Neural progenitor cell (in vitro differentiated cells): ENCODE measurements at regions not wholly inside any gene's neighbourhood (a gene's known extent, or its start where the extent isn't known, plus 50 kb on each side); places are given as distances from the start of the nearest gene placed in this dataset.

ENCODE experiments used
- DNase-seq: peaks from one replicate; pipeline ENCODE4 v3.0.0-alpha.2; 2016; ENCODE audit warnings: low spot score
- H2AFZ ChIP-seq: fragments of 200-600 bp; sonication (generic); replicated peaks from 2 replicates; pipeline ENCODE4 v1.6.1; 2016; ENCODE audit warnings: antibody characterized with exemption
- H3F3A ChIP-seq: fragments of 200-600 bp; sonication (generic); 2 replicates; pipeline ENCODE4 v1.6.1; 2016; ENCODE audit warnings: antibody characterized with exemption, low read depth
- H3K27ac ChIP-seq: fragments of 200-600 bp; sonication (generic); 2 replicates; pipeline ENCODE4 v1.5.1; 2016; ENCODE audit warnings: mild to moderate bottlenecking
- H3K27me3 ChIP-seq: fragments of 200-600 bp; sonication (generic); 2 replicates; pipeline ENCODE4 v1.6.1; 2016; ENCODE audit warnings: mild to moderate bottlenecking, moderate library complexity
- H3K36me3 ChIP-seq: fragments of 200-600 bp; sonication (generic); 2 replicates; pipeline ENCODE4 v1.5.1; 2016
- H3K4me1 ChIP-seq: fragments of 200-600 bp; sonication (generic); 2 replicates; pipeline ENCODE4 v1.6.1; 2016; ENCODE audit warnings: mixed run types
- H3K4me2 ChIP-seq: fragments of 200-600 bp; sonication (generic); 2 replicates; pipeline ENCODE4 v1.6.1; 2016
- H3K4me3 ChIP-seq: fragments of 200-600 bp; sonication (generic); 2 replicates; pipeline ENCODE4 v1.5.1; 2016
- H3K79me2 ChIP-seq: fragments of 200-600 bp; sonication (generic); 2 replicates; pipeline ENCODE4 v1.6.1; 2016; ENCODE audit warnings: low read depth
- H3K9ac ChIP-seq: fragments of 200-600 bp; sonication (generic); 2 replicates; pipeline ENCODE4 v1.6.1; 2016
- H3K9me3 ChIP-seq: fragments of 200-600 bp; sonication (generic); 2 replicates; pipeline ENCODE4 v1.5.1; 2016; ENCODE audit warnings: low read depth
- H4K20me1 ChIP-seq: fragments of 200-600 bp; sonication (generic); 2 replicates; pipeline ENCODE4 v1.6.1; 2016; ENCODE audit warnings: low read depth
- H3K27ac Mint-ChIP-seq: 3 replicates; pipeline ENCODE4 v1.8.0; 2021; ENCODE audit warnings: mixed read lengths
- H3K27me3 Mint-ChIP-seq: 2 replicates; pipeline ENCODE4 v1.8.0; 2022; ENCODE audit warnings: low read depth, mild to moderate bottlenecking, inconsistent platforms, moderate library complexity, mixed read lengths; ENCODE audit not compliant: insufficient read depth
- H3K36me3 Mint-ChIP-seq: 3 replicates; pipeline ENCODE4 v1.8.0; 2021; ENCODE audit warnings: mixed read lengths
- H3K4me1 Mint-ChIP-seq: 3 replicates; pipeline ENCODE4 v1.8.0; 2021; ENCODE audit warnings: mixed read lengths
- H3K4me3 Mint-ChIP-seq: 3 replicates; pipeline ENCODE4 v1.8.0; 2021; ENCODE audit warnings: mild to moderate bottlenecking, moderate library complexity, mixed read lengths
- H3K9me3 Mint-ChIP-seq: 3 replicates; pipeline ENCODE4 v1.8.0; 2020; ENCODE audit warnings: mixed read lengths
- CTCF ChIP-seq: fragments of 200-600 bp; sonication (generic); IDR thresholded peaks from 2 replicates; pipeline ENCODE4 v1.5.1; 2017; ENCODE audit warnings: antibody characterized with exemption, mild to moderate bottlenecking
- EZH2 ChIP-seq: fragments of 200-600 bp; sonication (generic); IDR thresholded peaks from 2 replicates; pipeline ENCODE4 v1.6.1; 2017; ENCODE audit warnings: antibody characterized with exemption, mild to moderate bottlenecking, moderate library complexity
- EZH2phosphoT487 ChIP-seq: fragments of 200-600 bp; sonication (generic); IDR thresholded peaks from 2 replicates; pipeline ENCODE4 v1.6.1; 2017; ENCODE audit warnings: antibody characterized with exemption

GRCh38 chr14:45621731-45622130, 368.7 kb upstream of the MIS18BP1 start:
- Mint-ChIP-seq H3K4me3 (no peak overlapping the region), H3K4me1 (no peaks in the 10 kb centered on the region), H3K27ac (no peak overlapping the region), H3K9me3 (no peaks in the 10 kb centered on the region), H3K36me3 (no peaks in the 10 kb centered on the region), H3K27me3 (no peaks in the 10 kb centered on the region)
- Histone ChIP-seq H3K4me3 (no peak overlapping the region), H3K9me3 (no peaks in the 10 kb centered on the region), H3K79me2 (no peaks in the 10 kb centered on the region), H3K36me3 (no peaks in the 10 kb centered on the region), H3K27ac (no peak overlapping the region), H4K20me1 (no peaks in the 10 kb centered on the region), H3F3A (no peaks in the 10 kb centered on the region), H2AFZ (no peak overlapping the region), H3K27me3 (no peaks in the 10 kb centered on the region), H3K4me2 (no peak overlapping the region), H3K4me1 (no peaks in the 10 kb centered on the region), H3K9ac (no peak overlapping the region)
- TF ChIP-seq EZH2: no peak
- TF ChIP-seq CTCF: no peak
- no peak for TF ChIP-seq EZH2phosphoT487
- DNase-seq: no peak

- Histone ChIP-seq H3K9ac (no peak overlapping the region), H3K27me3 (no peaks in the 10 kb centered on the region), H3F3A (no peaks in the 10 kb centered on the region), H3K79me2 (no peaks in the 10 kb centered on the region), H3K4me2 (no peak overlapping the region), H2AFZ (no peak overlapping the region), H4K20me1 (no peaks in the 10 kb centered on the region), H3K27ac (no peak overlapping the region), H3K9me3 (no peaks in the 10 kb centered on the region), H3K36me3 (no peaks in the 10 kb centered on the region), H3K4me1 (no peaks in the 10 kb centered on the region), H3K4me3 (no peak overlapping the region)
- H3K4me1 Mint-ChIP-seq: no peaks in the 10 kb centered on the region
- no peak overlapping the region for H3K4me3 Mint-ChIP-seq
- no peaks in the 10 kb centered on the region for H3K9me3 Mint-ChIP-seq
- H3K36me3 Mint-ChIP-seq: no peaks in the 10 kb centered on the region
- no peak overlapping the region for H3K27ac Mint-ChIP-seq
- H3K27me3 Mint-ChIP-seq: no peaks in the 10 kb centered on the region
- DNase-seq: no peak
- TF ChIP-seq CTCF: no peak
- TF ChIP-seq EZH2phosphoT487: no peak
- no peak for TF ChIP-seq EZH2
Measured at GRCh38 chr14:45619831-45620230, 366.8 kb upstream of the MIS18BP1 start.

GRCh38 chr14:45610318-45610717, 357.3 kb upstream of the MIS18BP1 start:
- H3K4me3 ChIP-seq: no peak overlapping the region
- TF ChIP-seq EZH2phosphoT487 (no peak), CTCF (peak; percentile 51)
- Mint-ChIP-seq H3K27ac (no peak overlapping the region), H3K4me3 (no peak overlapping the region), H3K9me3 (no peaks in the 10 kb centered on the region), H3K4me1 (no peaks in the 10 kb centered on the region), H3K36me3 (no peaks in the 10 kb centered on the region), H3K27me3 (no peaks in the 10 kb centered on the region)
- DNase-seq: peak; percentile 39
- no peaks in the 10 kb centered on the region for H3K9me3 ChIP-seq
- H3K4me1 ChIP-seq: no peaks in the 10 kb centered on the region
- H4K20me1 ChIP-seq: no peaks in the 10 kb centered on the region
- no peaks in the 10 kb centered on the region for H3K27me3 ChIP-seq
- H2AFZ ChIP-seq: peak overlapping the region; percentile 23
- no peaks in the 10 kb centered on the region for H3K36me3 ChIP-seq
- H3F3A ChIP-seq: no peaks in the 10 kb centered on the region
- H3K4me2 ChIP-seq: no peak overlapping the region
- H3K27ac ChIP-seq: no peak overlapping the region
- no peak overlapping the region for H3K9ac ChIP-seq
- H3K79me2 ChIP-seq: no peaks in the 10 kb centered on the region

GRCh38 chr14:45587142-45587541, 334.1 kb upstream of the MIS18BP1 start:
- no peak overlapping the region for H3K4me2 ChIP-seq
- H3K27me3 Mint-ChIP-seq: no peaks in the 10 kb centered on the region
- no peaks in the 10 kb centered on the region for H3K27me3 ChIP-seq
- no peaks in the 10 kb centered on the region for H3F3A ChIP-seq
- no peak for TF ChIP-seq CTCF
- TF ChIP-seq EZH2phosphoT487: no peak
- no peak for TF ChIP-seq EZH2
- H3K9me3 Mint-ChIP-seq: no peaks in the 10 kb centered on the region
- H3K4me3 ChIP-seq: no peak overlapping the region
- H2AFZ ChIP-seq: no peak overlapping the region
- no peak overlapping the region for H3K27ac Mint-ChIP-seq
- H3K9ac ChIP-seq: no peak overlapping the region
- H4K20me1 ChIP-seq: no peaks in the 10 kb centered on the region
- DNase-seq: no peak
- no peaks in the 10 kb centered on the region for H3K9me3 ChIP-seq
- no peaks in the 10 kb centered on the region for H3K36me3 Mint-ChIP-seq
- H3K4me1 ChIP-seq: no peaks in the 10 kb centered on the region
- no peaks in the 10 kb centered on the region for H3K36me3 ChIP-seq
- H3K27ac ChIP-seq: no peak overlapping the region
- H3K79me2 ChIP-seq: no peaks in the 10 kb centered on the region
- no peaks in the 10 kb centered on the region for H3K4me1 Mint-ChIP-seq
- no peak overlapping the region for H3K4me3 Mint-ChIP-seq
